B cell (primary cell): ENCODE measurements at regions not wholly inside any gene's neighbourhood (a gene's known extent, or its start where the extent isn't known, plus 50 kb on each side); places are given as distances from the start of the nearest gene placed in this dataset.

Experiments used
- ATAC-seq: fragments of 200-7000 bp; cut with Tn5 transposase; one replicate; pipeline ENCODE4 v1.10.0; 2021; ENCODE audit warnings: low read depth, mild to moderate bottlenecking, moderate number of reproducible peaks, moderate library complexity
- CTCF ChIA-PET: fragments of 350-600 bp; sonication (Branson Sonifier 250); formaldehyde crosslinking; loops from one replicate; lab custom pipeline; 2021; ENCODE audit warnings: antibody characterized with exemption, inconsistent platforms; lab: Charles Lee
- POLR2A ChIA-PET: fragments of 350-600 bp; sonication (Branson Sonifier 250); formaldehyde crosslinking; loops from one replicate; lab custom pipeline; 2021; ENCODE audit warnings: antibody characterized with exemption; lab: Charles Lee
- DNase-seq: peaks from one replicate; pipeline ENCODE4 v3.0.0; 2013
- H2AFZ ChIP-seq: 2 replicates; pipeline ENCODE4 v1.6.1; 2012; ENCODE audit warnings: mild to moderate bottlenecking, low read depth, low read length; ENCODE audit not compliant: insufficient read depth, poor library complexity, severe bottlenecking
- H3K27ac ChIP-seq, 2 donors: 1 replicate in 1 of 2; 2 replicates in 1 of 2; pipeline ENCODE4 v1.5.1; 2012 to 2013; ENCODE audit warnings: low read length in 2 of 2, mild to moderate bottlenecking in 2 of 2, moderate library complexity in 1 of 2
- H3K27me3 ChIP-seq, 4 experiments: fragments of 200-600 bp in 1 of 4; sonication (generic) in 1 of 4; replicated peaks in 1 of 4; 1 replicate in 2 of 4; 2 replicates in 2 of 4; pipeline versions ENCODE4 v1.6.1 to v1.7.0; 2013 to 2016; ENCODE audit warnings: low read length in 3 of 4, mild to moderate bottlenecking in 2 of 4, mixed read lengths in 1 of 4, moderate library complexity in 1 of 4; ENCODE audit not compliant: insufficient read depth in 4 of 4, control insufficient read depth in 3 of 4; ENCODE audit errors: control extremely low read depth in 1 of 4
- H3K36me3 ChIP-seq, 2 experiments: replicated peaks in 1 of 2; 1 replicate in 1 of 2; 2 replicates in 1 of 2; pipeline versions ENCODE4 v1.6.1 to v1.7.1; 2013; ENCODE audit warnings: low read length in 1 of 2; ENCODE audit not compliant: insufficient read depth in 2 of 2, control insufficient read depth in 1 of 2; ENCODE audit errors: control extremely low read depth in 1 of 2, extremely low read depth in 1 of 2
- H3K4me1 ChIP-seq, 2 donors: fragments of 200-600 bp in 1 of 2; sonication (generic) in 1 of 2; 1 replicate in 1 of 2; 2 replicates in 1 of 2; pipeline versions ENCODE4 v1.5.1 to v1.6.1; 2013 to 2017; ENCODE audit warnings: low read length in 2 of 2; ENCODE audit not compliant: control insufficient read depth in 2 of 2, insufficient read depth in 2 of 2
- H3K4me2 ChIP-seq: replicated peaks from 2 replicates; pipeline ENCODE3; 2012; ENCODE audit warnings: mild to moderate bottlenecking, low read depth, low read length; ENCODE audit not compliant: poor library complexity, severe bottlenecking
- H3K4me3 ChIP-seq, 5 experiments: fragments of 200-600 bp in 1 of 5; sonication (generic) in 1 of 5; 1 replicate in 3 of 5; 2 replicates in 2 of 5; pipeline versions ENCODE4 v1.5.1 to v1.7.0; 2011 to 2016; ENCODE audit warnings: low read length in 4 of 5, mild to moderate bottlenecking in 4 of 5, low read depth in 2 of 5, control low read depth in 1 of 5, moderate library complexity in 1 of 5; ENCODE audit not compliant: insufficient read depth in 1 of 5; ENCODE audit errors: control extremely low read depth in 1 of 5, extremely low read depth in 1 of 5
- H3K79me2 ChIP-seq: fragments of 200-600 bp; sonication (generic); one replicate; pipeline ENCODE4 v1.6.0; 2016; ENCODE audit warnings: low read length; ENCODE audit not compliant: control insufficient read depth, insufficient read depth
- H3K9ac ChIP-seq: fragments of 200-600 bp; sonication (generic); 2 replicates; pipeline ENCODE4 v1.6.1; 2017; ENCODE audit warnings: mild to moderate bottlenecking, low read length, moderate library complexity
- H3K9me3 ChIP-seq, 3 donors: one replicate each; pipeline versions ENCODE4 v1.6.1 to v1.7.1; 2013; ENCODE audit warnings: low read length in 2 of 3; ENCODE audit not compliant: control insufficient read depth in 2 of 3, insufficient read depth in 1 of 3; ENCODE audit errors: control extremely low read depth in 1 of 3
- H4K20me1 ChIP-seq: 2 replicates; pipeline ENCODE4 v1.6.0; 2012; ENCODE audit warnings: mild to moderate bottlenecking, low read length; ENCODE audit not compliant: insufficient read depth, control insufficient read depth, poor library complexity, severe bottlenecking
- H3K27ac Mint-ChIP-seq: one replicate; pipeline ENCODE4 v1.8.0; 2021; ENCODE audit warnings: mixed read lengths
- H3K27me3 Mint-ChIP-seq: one replicate; pipeline ENCODE4 v1.8.0; 2021; ENCODE audit warnings: mixed read lengths
- H3K4me1 Mint-ChIP-seq: one replicate; pipeline ENCODE4 v1.8.0; 2021; ENCODE audit warnings: mixed read lengths
- H3K4me3 Mint-ChIP-seq: one replicate; pipeline ENCODE4 v1.8.0; 2021; ENCODE audit warnings: mixed read lengths
- H3K9me3 Mint-ChIP-seq: one replicate; pipeline ENCODE4 v1.8.0; 2022; ENCODE audit warnings: mixed read lengths; ENCODE audit not compliant: insufficient read depth
- EZH2 ChIP-seq: IDR thresholded peaks from 2 replicates; pipeline ENCODE4 v1.6.1; 2012; ENCODE audit warnings: borderline replicate concordance, low read depth, mild to moderate bottlenecking, moderate library complexity, low read length; ENCODE audit not compliant: insufficient read depth, poor library complexity, severe bottlenecking
- WGBS: methylation state at CpG from one replicate; pipeline ENCODE4 v1.1.5; 2013; ENCODE audit warnings: missing lambda C conversion rate; ENCODE audit not compliant: insufficient coverage; 5-methylcytosine and 5-hydroxymethylcytosine counted together
- intact Hi-C: fragments of 100-400 bp; cut with micrococcal nuclease; formaldehyde crosslinking; loops from one replicate; pipeline ENCODE4 v1.10.0; 2022
- TF ChIP-seq, protein P1 (sequence below): fragments of 200-600 bp; IDR thresholded peaks from one replicate; pipeline ENCODE4 v1.8.0; 2022; ENCODE audit warnings: antibody characterized with exemption, mild to moderate bottlenecking

DNA sequence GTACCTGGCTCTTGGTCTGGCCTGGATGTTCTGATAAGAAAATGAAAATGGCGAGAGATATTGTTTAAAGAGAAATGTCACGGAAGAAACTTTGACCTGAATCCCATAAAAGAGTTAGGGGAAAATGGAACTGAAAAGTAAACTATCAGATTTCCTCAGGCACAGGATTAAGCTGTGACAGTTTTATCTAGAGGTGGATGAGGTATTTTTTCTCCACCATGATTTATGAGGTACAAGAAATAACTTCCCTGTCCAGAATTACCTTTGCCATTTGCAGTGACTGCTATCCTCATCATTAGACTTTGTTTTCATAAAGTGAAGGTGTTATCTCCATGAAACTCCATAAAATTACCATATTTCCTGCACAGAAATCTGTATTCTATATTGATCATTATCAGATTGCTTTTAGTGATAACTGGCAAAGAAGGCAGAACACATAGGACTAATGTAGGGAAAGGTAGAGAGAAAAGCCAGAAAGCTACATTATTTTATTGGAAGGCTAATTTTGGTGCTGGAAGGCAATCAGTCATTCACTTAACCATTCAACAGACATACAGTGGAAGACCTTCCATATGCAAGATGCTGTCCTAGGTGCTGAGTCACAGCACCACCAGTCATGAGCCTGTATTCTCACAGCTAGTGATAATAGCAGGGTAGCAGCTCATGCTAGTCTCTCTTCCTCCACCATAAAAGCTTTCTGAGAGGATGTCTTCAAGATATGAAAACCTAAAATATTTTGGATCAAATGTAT is 427.3 kb upstream of the CITED2 start:
- peaks cover 0 to 17% (median 2%) of the 10 kb centered on the region in 3 donors for H3K9me3 ChIP-seq
- no peaks in the 10 kb centered on the region for H3K79me2 ChIP-seq
- TF ChIP-seq EZH2: no peak
- TF ChIP-seq, protein P1, sequence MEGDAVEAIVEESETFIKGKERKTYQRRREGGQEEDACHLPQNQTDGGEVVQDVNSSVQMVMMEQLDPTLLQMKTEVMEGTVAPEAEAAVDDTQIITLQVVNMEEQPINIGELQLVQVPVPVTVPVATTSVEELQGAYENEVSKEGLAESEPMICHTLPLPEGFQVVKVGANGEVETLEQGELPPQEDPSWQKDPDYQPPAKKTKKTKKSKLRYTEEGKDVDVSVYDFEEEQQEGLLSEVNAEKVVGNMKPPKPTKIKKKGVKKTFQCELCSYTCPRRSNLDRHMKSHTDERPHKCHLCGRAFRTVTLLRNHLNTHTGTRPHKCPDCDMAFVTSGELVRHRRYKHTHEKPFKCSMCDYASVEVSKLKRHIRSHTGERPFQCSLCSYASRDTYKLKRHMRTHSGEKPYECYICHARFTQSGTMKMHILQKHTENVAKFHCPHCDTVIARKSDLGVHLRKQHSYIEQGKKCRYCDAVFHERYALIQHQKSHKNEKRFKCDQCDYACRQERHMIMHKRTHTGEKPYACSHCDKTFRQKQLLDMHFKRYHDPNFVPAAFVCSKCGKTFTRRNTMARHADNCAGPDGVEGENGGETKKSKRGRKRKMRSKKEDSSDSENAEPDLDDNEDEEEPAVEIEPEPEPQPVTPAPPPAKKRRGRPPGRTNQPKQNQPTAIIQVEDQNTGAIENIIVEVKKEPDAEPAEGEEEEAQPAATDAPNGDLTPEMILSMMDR: no peak
- 86% methylated on average over 1 of the region's 2 CpGs for WGBS
- H4K20me1 ChIP-seq: no peaks in the 10 kb centered on the region
- Mint-ChIP-seq H3K27me3 (peaks cover 3% of the 10 kb centered on the region), H3K4me3 (no peak overlapping the region), H3K9me3 (peaks cover 2% of the 10 kb centered on the region), H3K4me1 (no peaks in the 10 kb centered on the region), H3K27ac (no peak overlapping the region)
- intact Hi-C loops: no loop called here
- no peak overlapping the region for H3K4me3 ChIP-seq
- H3K27me3 ChIP-seq: no peaks in the 10 kb centered on the region
- ChIA-PET POLR2A (no interaction called here), CTCF (interaction anchor here (0.6 to 0.7 kb wide), 2 partner anchors 89 to 1760 kb away, joined by 3 read pairs; no protein-coding TSS in a partner anchor)
- H3K36me3 ChIP-seq: no peaks in the 10 kb centered on the region
- H3K9ac ChIP-seq: no peak overlapping the region
- H2AFZ ChIP-seq: no peak overlapping the region
- H3K27ac ChIP-seq: no peak overlapping the region
- H3K4me2 ChIP-seq: no peak overlapping the region
- H3K4me1 ChIP-seq: no peaks in the 10 kb centered on the region
- DNase-seq (no peak), ATAC-seq (no peak)

DNA sequence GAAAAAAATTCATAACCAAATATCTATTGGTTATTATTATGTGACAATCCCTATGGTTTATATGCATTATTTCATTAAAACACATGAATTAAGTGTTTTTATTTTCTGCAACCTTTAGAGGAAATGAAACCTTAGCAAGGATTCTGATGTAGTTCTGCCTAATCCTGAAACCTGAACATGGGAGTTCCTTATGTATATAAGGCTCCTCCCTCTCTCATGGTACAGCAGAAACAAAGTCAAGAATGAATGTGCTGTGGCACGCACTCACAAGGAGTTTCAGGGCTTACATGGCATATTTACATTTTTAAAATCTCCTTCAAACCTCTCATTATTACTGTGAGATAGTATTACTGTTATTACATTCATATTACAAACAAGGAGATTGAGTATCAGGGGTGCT is 426.4 kb upstream of the CITED2 start:
- intact Hi-C loops: no loop called here
- no peak for ATAC-seq
- Histone ChIP-seq H2AFZ (no peak overlapping the region), H3K27me3 (no peaks in the 10 kb centered on the region), H4K20me1 (no peaks in the 10 kb centered on the region), H3K4me3 (no peak overlapping the region), H3K27ac (no peak overlapping the region), H3K9ac (no peak overlapping the region), H3K4me2 (no peak overlapping the region), H3K79me2 (no peaks in the 10 kb centered on the region), H3K36me3 (no peaks in the 10 kb centered on the region), H3K9me3 (peaks cover 0 to 17% (median 2%) of the 10 kb centered on the region in 3 donors), H3K4me1 (no peaks in the 10 kb centered on the region)
- TF ChIP-seq, protein P1: no peak
- no peak for TF ChIP-seq EZH2
- peaks cover 2% of the 10 kb centered on the region for H3K9me3 Mint-ChIP-seq
- H3K4me3 Mint-ChIP-seq: no peak overlapping the region
- H3K27me3 Mint-ChIP-seq: peaks cover 3% of the 10 kb centered on the region
- DNase-seq: no peak
- ChIA-PET CTCF (no interaction called here), POLR2A (no interaction called here)
- no CpG with 5 or more reads among the region's 1 CpG for WGBS
- H3K4me1 Mint-ChIP-seq: no peaks in the 10 kb centered on the region
- H3K27ac Mint-ChIP-seq: no peak overlapping the region
